ENCODE measurements at regions not wholly inside any gene's neighbourhood (a gene's known extent, or its start where the extent isn't known, plus 50 kb on each side); places are given as distances from the start of the nearest gene placed in this dataset.

- Histone ChIP-seq H3K9me3 (ENCODE audit: insufficient read depth, low read depth) (no peaks in the 10 kb centered on the region), H3K4me3 (no peak overlapping the region), H3K36me3 (ENCODE audit: low read depth) (no peaks in the 10 kb centered on the region), H3K4me1 (replicated peaks; ENCODE audit: insufficient read depth) (no peaks in the 10 kb centered on the region), H3F3A (ENCODE audit: insufficient read depth, low read depth) (no peaks in the 10 kb centered on the region), H3K4me2 (no peak overlapping the region), H3K9me2 (ENCODE audit: insufficient read depth) (no peaks in the 10 kb centered on the region), H3K79me2 (ENCODE audit: low read depth) (no peaks in the 10 kb centered on the region), H4K20me1 (ENCODE audit: insufficient read depth) (no peaks in the 10 kb centered on the region), H2AFZ (no peak overlapping the region), H3K27me3 (ENCODE audit: insufficient read depth, low read depth) (0 out of 2 replicates have a peak, but pooled peaks cover 3% of the 10 kb centered on the region), H3K27ac (no peak overlapping the region)
- ChIA-PET POLR2A (ENCODE audit: unreplicated experiment) (no interaction called here), CTCF (no interaction called here)
- TF ChIP-seq, protein P1, sequence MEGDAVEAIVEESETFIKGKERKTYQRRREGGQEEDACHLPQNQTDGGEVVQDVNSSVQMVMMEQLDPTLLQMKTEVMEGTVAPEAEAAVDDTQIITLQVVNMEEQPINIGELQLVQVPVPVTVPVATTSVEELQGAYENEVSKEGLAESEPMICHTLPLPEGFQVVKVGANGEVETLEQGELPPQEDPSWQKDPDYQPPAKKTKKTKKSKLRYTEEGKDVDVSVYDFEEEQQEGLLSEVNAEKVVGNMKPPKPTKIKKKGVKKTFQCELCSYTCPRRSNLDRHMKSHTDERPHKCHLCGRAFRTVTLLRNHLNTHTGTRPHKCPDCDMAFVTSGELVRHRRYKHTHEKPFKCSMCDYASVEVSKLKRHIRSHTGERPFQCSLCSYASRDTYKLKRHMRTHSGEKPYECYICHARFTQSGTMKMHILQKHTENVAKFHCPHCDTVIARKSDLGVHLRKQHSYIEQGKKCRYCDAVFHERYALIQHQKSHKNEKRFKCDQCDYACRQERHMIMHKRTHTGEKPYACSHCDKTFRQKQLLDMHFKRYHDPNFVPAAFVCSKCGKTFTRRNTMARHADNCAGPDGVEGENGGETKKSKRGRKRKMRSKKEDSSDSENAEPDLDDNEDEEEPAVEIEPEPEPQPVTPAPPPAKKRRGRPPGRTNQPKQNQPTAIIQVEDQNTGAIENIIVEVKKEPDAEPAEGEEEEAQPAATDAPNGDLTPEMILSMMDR (conservative IDR thresholded peaks at IDR 0.05) = no peak
- no peak for TF ChIP-seq EZH2 (IDR thresholded peaks at IDR 0.05; ENCODE audit: low read depth)
- DNase-seq = peak in 1 of 2 experiments; percentile 16
- no TSS peak for BruUV-seq (replicated peaks)
- intact Hi-C loops (cut with micrococcal nuclease; ENCODE audit: unreplicated experiment) = no loop called here
Observed at GRCh38 chr1:114236517-114236916, 82.8 kb upstream of the SYT6 start.

GRCh38 chr1:114235960-114236359, 82.3 kb upstream of the SYT6 start:
- no peaks in the 10 kb centered on the region for H3K9me2 ChIP-seq (ENCODE audit: insufficient read depth)
- no peaks in the 10 kb centered on the region for H3K79me2 ChIP-seq (ENCODE audit: low read depth)
- intact Hi-C loops (cut with micrococcal nuclease; ENCODE audit: unreplicated experiment) = no loop called here
- 0 out of 2 replicates have a peak, but pooled peaks cover 3% of the 10 kb centered on the region for H3K27me3 ChIP-seq (ENCODE audit: insufficient read depth, low read depth)
- no peak overlapping the region for H3K4me2 ChIP-seq
- TF ChIP-seq, protein P1 (conservative IDR thresholded peaks at IDR 0.05) = no peak
- no peak for TF ChIP-seq EZH2 (IDR thresholded peaks at IDR 0.05; ENCODE audit: low read depth)
- H3K4me1 ChIP-seq (replicated peaks; ENCODE audit: insufficient read depth) = no peaks in the 10 kb centered on the region
- no peak overlapping the region for H3K27ac ChIP-seq
- no peaks in the 10 kb centered on the region for H3K36me3 ChIP-seq (ENCODE audit: low read depth)
- ChIA-PET CTCF (no interaction called here), POLR2A (ENCODE audit: unreplicated experiment) (no interaction called here)
- BruUV-seq (replicated peaks) = no TSS peak
- H4K20me1 ChIP-seq (ENCODE audit: insufficient read depth) = no peaks in the 10 kb centered on the region
- no peaks in the 10 kb centered on the region for H3F3A ChIP-seq (ENCODE audit: insufficient read depth, low read depth)
- H2AFZ ChIP-seq = no peak overlapping the region
- no peaks in the 10 kb centered on the region for H3K9me3 ChIP-seq (ENCODE audit: insufficient read depth, low read depth)
- peak in 1 of 2 experiments; percentile 33 for DNase-seq
- H3K4me3 ChIP-seq = no peak overlapping the region

DNA sequence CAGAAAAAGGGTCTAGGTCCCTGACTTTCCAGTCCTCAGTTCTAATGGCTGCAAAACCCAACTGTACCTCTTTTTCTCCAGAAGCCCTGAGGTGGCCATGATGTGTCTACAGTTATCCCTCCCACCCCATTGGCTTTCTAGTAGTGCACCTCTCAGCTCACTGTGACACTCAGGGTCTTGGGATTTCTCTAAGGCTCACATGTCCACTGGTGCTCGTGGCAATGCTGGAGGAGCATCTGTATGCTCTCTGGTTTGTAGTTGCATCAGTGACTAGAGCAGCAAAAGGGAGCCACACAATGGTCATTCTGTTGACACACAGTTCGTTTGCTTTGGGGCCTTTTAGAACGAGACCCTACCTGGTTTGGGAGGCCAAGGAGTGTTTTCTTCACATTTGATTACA, 81.6 kb upstream of the SYT6 start:
- Histone ChIP-seq H3K4me1 (replicated peaks; ENCODE audit: insufficient read depth) (no peaks in the 10 kb centered on the region), H3K27ac (no peak overlapping the region), H3K9me2 (ENCODE audit: insufficient read depth) (no peaks in the 10 kb centered on the region), H3K4me2 (no peak overlapping the region), H3K36me3 (ENCODE audit: low read depth) (no peaks in the 10 kb centered on the region), H2AFZ (no peak overlapping the region), H3K79me2 (ENCODE audit: low read depth) (no peaks in the 10 kb centered on the region), H3K9me3 (ENCODE audit: insufficient read depth, low read depth) (no peaks in the 10 kb centered on the region), H4K20me1 (ENCODE audit: insufficient read depth) (no peaks in the 10 kb centered on the region), H3F3A (ENCODE audit: insufficient read depth, low read depth) (no peaks in the 10 kb centered on the region), H3K27me3 (ENCODE audit: insufficient read depth, low read depth) (0 out of 2 replicates have a peak, but pooled peaks cover 3% of the 10 kb centered on the region), H3K4me3 (no peak overlapping the region)
- DNase-seq = peak in 1 of 2 experiments; percentile 17
- CTCF ChIA-PET = no interaction called here
- POLR2A ChIA-PET (ENCODE audit: unreplicated experiment) = no interaction called here
- no peak for TF ChIP-seq EZH2 (IDR thresholded peaks at IDR 0.05; ENCODE audit: low read depth)
- TF ChIP-seq, protein P1 (conservative IDR thresholded peaks at IDR 0.05) = no peak
- no TSS peak for BruUV-seq (replicated peaks)
- intact Hi-C loops (cut with micrococcal nuclease; ENCODE audit: unreplicated experiment) = no loop called here

Data from PC-9 (cell line).